Embryonic facial prominence (tissue), 1 donor: ENCODE measurements at regions not wholly inside any gene's neighbourhood (a gene's known extent, or its start where the extent isn't known, plus 50 kb on each side); places are given as distances from the start of the nearest gene placed in this dataset.
A peak's percentile ranks its signal among the peaks of the same experiment; 100 is the strongest.

ENCODE experiments used
- DNase-seq: peaks from one replicate; pipeline ENCODE4 v3.0.0-alpha.2; 2016; ENCODE audit errors: extremely low spot score

- no peak for DNase-seq
Observed at GRCh38 chr3:24929521-24929920, 434.9 kb upstream of the THRB start.

GRCh38 chr3:24933401-24933800, 438.8 kb upstream of the THRB start:
- DNase-seq: no peak

- DNase-seq: no peak
Observed at GRCh38 chr3:24936574-24936973, 441.9 kb upstream of the THRB start.

GRCh38 chr3:24937228-24937627, 442.6 kb upstream of the THRB start:
- no peak for DNase-seq

- DNase-seq: no peak
Observed at GRCh38 chr3:24937780-24938179, 443.1 kb upstream of the THRB start.

- DNase-seq: no peak
Observed at GRCh38 chr3:24943961-24944360, 449.3 kb upstream of the THRB start.

GRCh38 chr3:24944805-24945520, 450.3 kb upstream of the THRB start:
- DNase-seq: no peak

- DNase-seq: no peak
Observed at GRCh38 chr3:24945563-24945962, 450.9 kb upstream of the THRB start.

GRCh38 chr3:24947103-24947502, 452.5 kb upstream of the THRB start:
- no peak for DNase-seq

GRCh38 chr3:24951180-24951579, 456.5 kb upstream of the THRB start:
- no peak for DNase-seq

GRCh38 chr3:24952388-24952787, 457.7 kb upstream of the THRB start:
- DNase-seq: no peak

- DNase-seq: no peak
Observed at GRCh38 chr3:24953060-24953771, 458.6 kb upstream of the THRB start.

GRCh38 chr3:24956613-24957012, 462.0 kb upstream of the THRB start:
- no peak for DNase-seq

- DNase-seq: no peak
Observed at GRCh38 chr3:24958271-24958670, 463.6 kb upstream of the THRB start.

GRCh38 chr3:24958910-24959447, 464.3 kb upstream of the THRB start:
- DNase-seq: no peak

GRCh38 chr3:24963762-24964625, 464.1 kb upstream of the RARB start:
- DNase-seq: peak; percentile 45

- no peak for DNase-seq
Observed at GRCh38 chr3:24965706-24966385, 462.2 kb upstream of the RARB start.

- DNase-seq: no peak
Observed at GRCh38 chr3:24968036-24968435, 460.0 kb upstream of the RARB start.

GRCh38 chr3:24972491-24972890, 455.6 kb upstream of the RARB start:
- no peak for DNase-seq

GRCh38 chr3:24981309-24981708, 446.8 kb upstream of the RARB start:
- no peak for DNase-seq

- DNase-seq: no peak
Observed at GRCh38 chr3:24981924-24982323, 446.1 kb upstream of the RARB start.

- DNase-seq: no peak
Observed at GRCh38 chr3:24985668-24986067, 442.4 kb upstream of the RARB start.
